A673 (cell line): ENCODE measurements at regions not wholly inside any gene's neighbourhood (a gene's known extent, or its start where the extent isn't known, plus 50 kb on each side); places are given as distances from the start of the nearest gene placed in this dataset.

Source experiments
- BruUV-seq: library from RNA; stranded (reverse); fragments of 400-500 nt; replicated peaks from 2 replicates; lab custom pipeline; 2021; lab: Mats Ljungman, UMichigan
- CTCF ChIA-PET: fragments of 300-600 bp; sonication (Branson Sonifier 250); formaldehyde crosslinking; loops from one replicate; lab custom pipeline; 2022; ENCODE audit warnings: antibody characterized with exemption; lab: Charles Lee
- POLR2A ChIA-PET: fragments of 300-600 bp; sonication (Branson Sonifier 250); formaldehyde crosslinking; loops from one replicate; lab custom pipeline; 2022; ENCODE audit warnings: antibody characterized with exemption; ENCODE audit not compliant: low non-redundant PET; lab: Charles Lee
- DNase-seq: peaks from one replicate; pipeline ENCODE4 v3.0.0-alpha.2; 2015; ENCODE audit warnings: low spot score
- H3K27ac ChIP-seq: fragments of 200-600 bp; sonication (generic); 2 replicates; pipeline ENCODE4 v1.5.1; 2016; ENCODE audit warnings: mixed run types, low read depth, mild to moderate bottlenecking, mixed read lengths, antibody characterized with exemption, low read length; ENCODE audit not compliant: poor library complexity, severe bottlenecking
- H3K27me3 ChIP-seq: fragments of 200-600 bp; sonication (generic); replicated peaks from 2 replicates; pipeline ENCODE4 v1.6.1; 2017; ENCODE audit warnings: mixed run types, low read depth, mild to moderate bottlenecking, mixed read lengths, antibody characterized with exemption, low read length; ENCODE audit not compliant: insufficient read depth, poor library complexity
- H3K36me3 ChIP-seq: fragments of 200-600 bp; sonication (generic); 2 replicates; pipeline ENCODE4 v1.6.1; 2016; ENCODE audit warnings: mixed run types, mild to moderate bottlenecking, mixed read lengths, antibody characterized with exemption, low read length; ENCODE audit not compliant: insufficient read depth, poor library complexity, severe bottlenecking
- H3K4me1 ChIP-seq: fragments of 200-600 bp; sonication (generic); 2 replicates; pipeline ENCODE4 v1.6.1; 2017; ENCODE audit warnings: mixed run types, mild to moderate bottlenecking, mixed read lengths, antibody characterized with exemption, low read length; ENCODE audit not compliant: insufficient read depth, poor library complexity, severe bottlenecking
- H3K4me3 ChIP-seq: fragments of 200-600 bp; sonication (generic); 2 replicates; pipeline ENCODE4 v1.5.1; 2016; ENCODE audit warnings: low read depth, mixed run types, mild to moderate bottlenecking, mixed read lengths, low read length; ENCODE audit not compliant: poor library complexity, severe bottlenecking
- H3K9me3 ChIP-seq: fragments of 200-600 bp; sonication (generic); 2 replicates; pipeline ENCODE4 v1.6.1; 2016; ENCODE audit warnings: mixed run types, low read depth, mild to moderate bottlenecking, mixed read lengths, antibody characterized with exemption, low read length; ENCODE audit not compliant: poor library complexity, severe bottlenecking
- EZH2 ChIP-seq: fragments of 200-600 bp; sonication (generic); IDR thresholded peaks from 2 replicates; pipeline ENCODE4 v1.6.1; 2017; ENCODE audit warnings: borderline replicate concordance, low read depth, mild to moderate bottlenecking, mixed read lengths, antibody characterized with exemption, low read length; ENCODE audit not compliant: poor library complexity, severe bottlenecking
- intact Hi-C: fragments of 100-400 bp; cut with micrococcal nuclease; formaldehyde crosslinking; loops from one replicate; pipeline ENCODE4 v1.10.0; 2022; ENCODE audit not compliant: unreplicated experiment
- TF ChIP-seq, protein P1 (sequence below): fragments of 300-800, 200-600 bp; sonication (generic); conservative IDR thresholded peaks from 2 replicates; pipeline ENCODE4 v1.5.1; 2017; ENCODE audit warnings: low read depth, mild to moderate bottlenecking, antibody characterized with exemption, low read length, moderate library complexity, mixed read lengths

- H3K27ac ChIP-seq: no peak overlapping the region
- no peaks in the 10 kb centered on the region for H3K36me3 ChIP-seq
- no peaks in the 10 kb centered on the region for H3K9me3 ChIP-seq
- no peak for TF ChIP-seq EZH2
- TF ChIP-seq, protein P1, sequence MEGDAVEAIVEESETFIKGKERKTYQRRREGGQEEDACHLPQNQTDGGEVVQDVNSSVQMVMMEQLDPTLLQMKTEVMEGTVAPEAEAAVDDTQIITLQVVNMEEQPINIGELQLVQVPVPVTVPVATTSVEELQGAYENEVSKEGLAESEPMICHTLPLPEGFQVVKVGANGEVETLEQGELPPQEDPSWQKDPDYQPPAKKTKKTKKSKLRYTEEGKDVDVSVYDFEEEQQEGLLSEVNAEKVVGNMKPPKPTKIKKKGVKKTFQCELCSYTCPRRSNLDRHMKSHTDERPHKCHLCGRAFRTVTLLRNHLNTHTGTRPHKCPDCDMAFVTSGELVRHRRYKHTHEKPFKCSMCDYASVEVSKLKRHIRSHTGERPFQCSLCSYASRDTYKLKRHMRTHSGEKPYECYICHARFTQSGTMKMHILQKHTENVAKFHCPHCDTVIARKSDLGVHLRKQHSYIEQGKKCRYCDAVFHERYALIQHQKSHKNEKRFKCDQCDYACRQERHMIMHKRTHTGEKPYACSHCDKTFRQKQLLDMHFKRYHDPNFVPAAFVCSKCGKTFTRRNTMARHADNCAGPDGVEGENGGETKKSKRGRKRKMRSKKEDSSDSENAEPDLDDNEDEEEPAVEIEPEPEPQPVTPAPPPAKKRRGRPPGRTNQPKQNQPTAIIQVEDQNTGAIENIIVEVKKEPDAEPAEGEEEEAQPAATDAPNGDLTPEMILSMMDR: no peak
- CTCF ChIA-PET: no interaction called here
- no TSS peak for BruUV-seq
- POLR2A ChIA-PET: no interaction called here
- H3K4me1 ChIP-seq: no peaks in the 10 kb centered on the region
- no peak for DNase-seq
- no peak overlapping the region for H3K4me3 ChIP-seq
- intact Hi-C loops: no loop called here
- peaks cover 3% of the 10 kb centered on the region for H3K27me3 ChIP-seq
Observed at GRCh38 chrX:68999356-68999755, 165.9 kb downstream of the PJA1 start.

GRCh38 chrX:68998716-68999115, 166.5 kb downstream of the PJA1 start:
- no TSS peak for BruUV-seq
- ChIA-PET POLR2A (no interaction called here), CTCF (no interaction called here)
- no peak for DNase-seq
- Histone ChIP-seq H3K27ac (no peak overlapping the region), H3K9me3 (no peaks in the 10 kb centered on the region), H3K4me1 (no peaks in the 10 kb centered on the region), H3K4me3 (no peak overlapping the region), H3K36me3 (no peaks in the 10 kb centered on the region), H3K27me3 (peaks cover 3% of the 10 kb centered on the region)
- TF ChIP-seq, protein P1: no peak
- no peak for TF ChIP-seq EZH2
- intact Hi-C loops: no loop called here

DNA sequence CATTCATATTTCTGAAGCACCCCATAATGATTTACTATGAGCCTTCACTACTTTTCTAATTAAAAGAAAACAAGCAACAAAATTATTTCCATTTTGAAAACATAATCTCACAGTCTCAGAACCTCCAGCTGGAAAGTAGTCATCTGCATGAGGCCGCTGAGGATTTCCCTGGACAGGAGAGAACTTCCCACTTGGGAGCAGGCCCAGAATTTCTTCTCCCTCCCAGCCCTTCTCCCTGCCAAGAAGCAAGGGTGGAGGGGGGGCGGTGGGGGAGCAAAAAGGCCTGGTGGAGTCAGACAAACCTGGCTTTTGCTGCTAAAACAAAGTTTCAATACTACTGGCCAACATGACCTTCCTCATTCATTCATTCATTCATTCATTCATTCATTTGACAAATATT, 167.3 kb downstream of the PJA1 start:
- H3K36me3 ChIP-seq: no peaks in the 10 kb centered on the region
- no peaks in the 10 kb centered on the region for H3K9me3 ChIP-seq
- no TSS peak for BruUV-seq
- CTCF ChIA-PET: no interaction called here
- peaks cover 3% of the 10 kb centered on the region for H3K27me3 ChIP-seq
- H3K4me3 ChIP-seq: no peak overlapping the region
- H3K27ac ChIP-seq: no peak overlapping the region
- POLR2A ChIA-PET: no interaction called here
- H3K4me1 ChIP-seq: no peaks in the 10 kb centered on the region
- TF ChIP-seq, protein P1: no peak
- TF ChIP-seq EZH2: no peak
- no peak for DNase-seq
- intact Hi-C loops: no loop called here
